ENCODE measurements at regions not wholly inside any gene's neighbourhood (a gene's known extent, or its start where the extent isn't known, plus 50 kb on each side); places are given as distances from the start of the nearest gene placed in this dataset.
"Not testable (repeated sequence)": the region's sequence is repeated elsewhere in the genome, so short reads cannot be mapped to it uniquely, and the experiment has no call there.

GRCh38 chr2:64792995-64793639 lies 139.4 kb upstream of the SERTAD2 start:
- in situ Hi-C loops (cut with MboI; ENCODE audit: low sequenced_read_pairs): no loop called here

DNA sequence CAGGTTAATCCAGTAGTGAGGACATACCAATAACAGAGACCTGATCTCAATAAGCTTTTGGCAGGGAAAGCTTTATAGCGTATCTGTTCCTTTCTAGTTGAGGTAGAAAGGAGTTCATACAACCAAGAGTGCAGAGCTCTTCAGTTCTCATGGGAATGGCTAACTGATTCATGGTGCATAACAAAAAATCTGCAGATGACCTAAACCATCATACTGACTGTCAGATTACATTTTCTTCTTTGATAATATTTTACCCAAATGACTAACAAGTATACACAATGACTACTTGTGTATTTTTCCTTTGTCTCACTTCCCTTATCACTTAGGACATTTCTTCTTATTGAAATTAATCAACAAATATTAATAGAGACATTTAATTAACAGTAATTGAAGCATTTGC lies 140.0 kb upstream of the SERTAD2 start:
- in situ Hi-C loops (cut with MboI; ENCODE audit: low sequenced_read_pairs): no loop called here

- in situ Hi-C loops (cut with MboI; ENCODE audit: low sequenced_read_pairs): no loop called here
Measured at GRCh38 chr2:64794426-64794995, 140.8 kb upstream of the SERTAD2 start.

DNA sequence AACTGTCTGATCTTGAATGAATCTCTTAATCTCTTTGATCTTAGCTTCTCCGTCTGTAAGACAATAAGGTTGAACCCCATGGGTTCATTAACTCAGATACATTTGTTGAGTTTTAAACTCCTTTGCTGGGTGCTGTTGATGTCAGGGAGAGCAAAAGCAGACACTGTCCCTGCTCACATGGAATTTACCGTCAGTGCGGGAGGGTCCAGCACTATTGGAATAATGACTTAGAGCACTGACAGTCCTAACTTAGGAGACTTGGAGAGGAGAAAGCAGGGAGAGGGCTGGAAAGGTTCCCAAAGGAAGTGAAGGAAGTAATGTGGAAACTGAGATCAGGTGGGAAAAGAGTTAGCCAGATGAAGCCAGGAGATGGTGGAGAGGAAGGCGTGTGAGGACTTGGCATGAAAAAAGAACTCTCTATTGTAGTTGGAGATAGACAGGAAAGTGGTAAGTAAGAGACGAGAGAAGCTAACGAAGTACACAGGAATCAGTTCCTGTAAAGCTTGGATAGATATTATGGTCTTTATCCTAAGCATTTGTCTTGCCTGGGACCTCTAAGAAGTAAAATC lies 141.4 kb upstream of the SERTAD2 start:
- in situ Hi-C loops (cut with MboI; ENCODE audit: low sequenced_read_pairs): no loop called here

- in situ Hi-C loops (cut with MboI; ENCODE audit: low sequenced_read_pairs): no loop called here
Measured at GRCh38 chr2:64796926-64797325, 143.2 kb upstream of the SERTAD2 start.

GRCh38 chr2:64797881-64798575 lies 144.3 kb upstream of the SERTAD2 start:
- in situ Hi-C loops (cut with MboI; ENCODE audit: low sequenced_read_pairs): no loop called here

- in situ Hi-C loops (cut with MboI; ENCODE audit: low sequenced_read_pairs): no loop called here
Measured at GRCh38 chr2:64799592-64800252, 146.0 kb upstream of the SERTAD2 start.

- in situ Hi-C loops (cut with MboI; ENCODE audit: low sequenced_read_pairs): no loop called here
Measured at GRCh38 chr2:64803776-64804175, 150.1 kb upstream of the SERTAD2 start.

DNA sequence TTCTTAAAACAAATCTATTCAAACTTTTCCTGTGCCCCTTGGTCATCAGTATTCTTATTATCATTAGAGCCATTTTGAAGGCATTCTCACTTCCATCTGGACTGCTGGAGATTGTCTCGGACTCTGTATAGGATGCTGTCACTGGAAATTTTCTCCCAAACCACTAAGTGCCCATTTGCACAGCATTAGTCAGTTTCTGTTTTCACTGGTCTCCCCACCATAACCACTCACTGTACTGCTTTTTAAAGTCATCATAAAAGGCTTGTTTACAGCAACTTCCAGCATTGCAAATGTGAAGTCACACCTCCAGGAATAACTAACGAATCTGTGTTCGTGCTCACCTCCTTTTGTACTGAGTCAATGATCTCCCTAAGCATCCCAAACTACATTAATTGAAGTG lies 150.9 kb upstream of the SERTAD2 start:
- in situ Hi-C loops (cut with MboI; ENCODE audit: low sequenced_read_pairs): no loop called here

GRCh38 chr2:64807417-64807816 lies 153.7 kb upstream of the SERTAD2 start:
- in situ Hi-C loops (cut with MboI; ENCODE audit: low sequenced_read_pairs): no loop called here

DNA sequence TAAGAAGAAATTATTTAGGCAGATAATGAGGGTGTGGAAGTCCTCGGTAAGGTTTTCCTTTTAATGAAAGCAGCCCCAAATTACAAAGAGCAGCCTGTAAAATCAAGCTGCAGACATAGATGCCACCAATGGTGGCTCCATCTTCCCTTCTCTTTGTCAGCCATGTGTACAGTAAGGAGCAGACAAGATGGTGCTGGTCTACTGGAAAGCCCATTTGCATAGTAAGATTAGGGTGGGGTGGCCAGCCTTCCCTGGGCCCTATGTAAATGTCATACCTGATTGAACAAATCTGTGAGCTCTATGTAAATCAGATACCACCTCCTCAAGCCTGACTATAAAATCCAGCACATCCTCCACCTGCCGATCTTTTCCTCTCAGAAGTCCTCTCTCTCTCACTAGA lies 154.4 kb upstream of the SERTAD2 start:
- in situ Hi-C loops (cut with MboI; ENCODE audit: low sequenced_read_pairs): no loop called here

DNA sequence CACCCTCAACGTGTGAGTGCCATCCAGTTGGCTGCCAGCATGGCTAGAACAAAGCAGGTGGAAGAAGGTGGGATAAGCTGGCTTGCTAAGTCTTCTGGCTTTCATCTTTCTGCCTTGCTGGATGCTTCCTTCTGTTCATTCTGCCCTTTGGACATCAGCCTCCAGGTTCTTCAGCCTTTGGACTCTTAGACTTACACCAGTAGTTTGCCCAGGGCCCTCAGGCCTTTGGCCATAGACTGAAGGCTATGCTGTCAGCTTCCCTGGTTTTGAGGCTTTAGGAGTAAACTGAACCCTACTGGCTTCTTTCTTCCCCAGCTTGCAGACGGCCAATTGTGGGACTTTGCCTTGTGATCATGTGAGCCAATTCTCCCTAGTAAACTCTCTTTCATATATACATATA lies 155.0 kb upstream of the SERTAD2 start:
- in situ Hi-C loops (cut with MboI; ENCODE audit: low sequenced_read_pairs): no loop called here

DNA sequence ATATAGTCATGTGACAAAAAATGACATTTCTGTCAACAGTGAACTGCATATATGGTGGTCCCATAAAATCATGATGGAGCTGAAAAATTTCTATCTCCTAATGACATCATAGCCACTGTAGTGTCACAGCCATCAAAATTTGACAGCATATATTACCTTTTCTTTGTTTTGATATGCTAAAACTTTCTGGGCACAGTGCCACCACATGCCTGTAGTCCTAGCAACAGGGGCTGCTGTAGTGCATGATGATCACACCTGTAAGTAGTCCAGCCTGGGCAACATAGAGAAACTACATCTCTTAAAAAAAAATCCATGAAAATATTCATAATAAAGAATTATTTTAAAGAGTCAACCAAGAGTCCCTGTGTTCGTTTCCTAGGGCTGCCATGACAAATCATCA lies 155.5 kb upstream of the SERTAD2 start:
- in situ Hi-C loops (cut with MboI; ENCODE audit: low sequenced_read_pairs): no loop called here

GRCh38 chr2:64812285-64812684 lies 158.6 kb upstream of the SERTAD2 start:
- in situ Hi-C loops (cut with MboI; ENCODE audit: low sequenced_read_pairs): no loop called here

DNA sequence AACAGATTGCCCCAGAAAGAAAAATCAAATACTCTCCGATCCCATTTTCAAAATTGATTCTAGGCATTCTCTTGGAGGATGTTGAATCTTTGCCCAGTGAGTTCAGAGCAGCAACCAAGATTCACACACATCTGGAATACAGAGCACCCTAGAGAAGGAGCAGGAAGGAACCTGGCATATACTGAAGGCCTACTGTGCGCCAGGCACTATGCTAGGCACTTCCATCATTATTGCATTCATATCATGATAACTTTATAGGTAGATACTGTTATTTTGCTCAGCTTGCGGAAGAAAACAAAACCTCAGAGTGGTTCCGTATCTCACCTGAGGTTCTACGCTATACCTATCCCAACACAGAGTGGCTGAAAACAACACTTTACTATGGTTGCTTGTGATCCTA lies 160.3 kb upstream of the SERTAD2 start:
- in situ Hi-C loops (cut with MboI; ENCODE audit: low sequenced_read_pairs): no loop called here

DNA sequence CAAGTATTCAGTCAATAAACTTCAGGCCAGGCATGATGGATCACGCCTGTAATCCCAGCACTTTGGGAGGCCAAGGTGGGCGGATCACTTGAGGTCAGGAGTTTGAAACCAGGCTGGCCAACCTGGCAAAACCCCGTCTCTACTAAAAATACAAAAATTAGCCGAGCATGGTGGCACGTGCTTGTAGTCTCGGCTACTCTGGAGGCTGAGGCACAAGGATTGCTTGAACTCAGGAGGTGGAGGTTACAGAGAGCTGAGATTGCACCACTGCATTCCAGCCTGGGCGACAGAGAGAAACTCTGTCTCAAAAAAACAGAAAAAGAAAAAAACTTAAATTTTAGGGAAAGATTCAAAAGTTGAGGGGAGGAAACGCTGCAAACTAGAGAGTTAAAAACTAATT lies 162.8 kb upstream of the SERTAD2 start:
- in situ Hi-C loops (cut with MboI; ENCODE audit: low sequenced_read_pairs): not testable (repeated sequence)

- in situ Hi-C loops (cut with MboI; ENCODE audit: low sequenced_read_pairs): no loop called here
Measured at GRCh38 chr2:64817453-64817852, 163.7 kb upstream of the SERTAD2 start.

GRCh38 chr2:64818664-64819060 lies 164.9 kb upstream of the SERTAD2 start:
- in situ Hi-C loops (cut with MboI; ENCODE audit: low sequenced_read_pairs): no loop called here

DNA sequence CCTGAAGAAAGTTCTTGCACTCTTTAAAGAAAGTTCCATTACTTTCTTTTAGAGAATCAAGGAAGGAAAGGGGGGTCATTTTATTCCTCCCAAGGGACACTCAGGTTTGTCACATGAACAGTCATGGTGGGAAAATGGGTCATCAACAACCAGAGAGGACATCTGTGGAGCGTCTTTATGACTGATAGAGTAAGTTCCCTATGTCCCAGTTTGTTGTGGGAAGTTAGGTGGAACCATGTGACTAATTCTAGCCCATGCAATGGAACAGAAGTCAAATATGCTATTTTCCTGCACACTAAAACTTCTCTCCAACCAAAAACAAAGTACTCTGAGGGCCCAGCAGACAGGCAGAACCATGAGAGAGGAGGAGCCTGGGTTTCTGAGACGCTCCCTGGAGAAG lies 165.6 kb upstream of the SERTAD2 start:
- in situ Hi-C loops (cut with MboI; ENCODE audit: low sequenced_read_pairs): no loop called here

DNA sequence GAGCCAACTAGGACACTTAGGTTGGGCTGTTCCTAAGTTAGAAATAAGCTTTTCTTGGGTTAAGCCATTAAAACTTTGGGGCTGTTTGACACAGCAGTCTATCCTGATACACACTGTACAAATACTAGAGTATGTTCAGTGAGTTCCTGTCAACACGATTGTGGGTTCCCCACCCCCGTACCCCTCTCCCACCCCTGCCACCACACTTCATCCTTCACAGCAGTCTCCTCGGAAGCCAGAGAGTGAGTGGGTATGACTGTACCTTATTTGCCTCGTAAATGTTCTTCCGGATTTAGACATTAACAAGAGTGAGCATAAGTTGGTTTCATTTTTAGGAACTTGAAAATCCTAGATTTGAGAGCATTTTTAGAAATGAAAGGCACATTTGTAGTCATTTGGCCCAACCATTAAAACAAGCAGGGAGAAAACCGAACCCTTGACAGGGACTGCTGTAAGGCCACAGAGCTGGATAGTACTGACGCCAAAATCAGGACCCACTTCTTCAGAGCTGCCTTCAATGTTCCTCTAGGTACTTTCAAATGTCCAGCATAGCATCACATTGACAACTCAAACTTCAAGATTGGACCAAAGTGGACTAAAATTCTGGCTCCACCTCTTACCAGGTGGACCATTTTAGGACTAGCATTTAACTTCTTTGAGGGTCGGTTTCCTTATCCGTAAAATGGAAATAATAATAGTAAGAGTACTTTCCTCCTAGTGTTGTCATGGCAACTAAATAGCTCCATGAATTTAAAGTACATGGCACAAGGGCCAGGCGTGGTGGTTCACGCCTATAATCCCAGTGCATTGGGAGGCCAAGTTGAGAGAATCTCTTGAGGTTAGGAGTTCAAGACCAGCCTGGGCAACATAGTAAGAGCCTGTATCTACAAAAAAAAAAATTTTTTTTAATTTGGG lies 166.3 kb upstream of the SERTAD2 start:
- in situ Hi-C loops (cut with MboI; ENCODE audit: low sequenced_read_pairs): no loop called here

- in situ Hi-C loops (cut with MboI; ENCODE audit: low sequenced_read_pairs): no loop called here
Measured at GRCh38 chr2:64820901-64821300, 167.2 kb upstream of the SERTAD2 start.
